Endothelial cell of umbilical vein (primary cell): ENCODE measurements at regions not wholly inside any gene's neighbourhood (a gene's known extent, or its start where the extent isn't known, plus 50 kb on each side); places are given as distances from the start of the nearest gene placed in this dataset.

Experiments
- BruUV-seq: library from RNA; stranded (reverse); fragments of 400-500 nt; replicated peaks from 2 replicates; lab custom pipeline; 2021; lab: Mats Ljungman, UMichigan
- CTCF ChIA-PET: fragments of 300-600, 350-600 bp; sonication (Branson Sonifier 250); formaldehyde crosslinking; loops from one replicate; lab custom pipeline; 2021; ENCODE audit warnings: antibody characterized with exemption, inconsistent platforms; lab: Charles Lee
- POLR2A ChIA-PET: fragments of 300-600, 350-600 bp; sonication (Branson Sonifier 250); formaldehyde crosslinking; loops from one replicate; lab custom pipeline; 2021; ENCODE audit warnings: antibody characterized with exemption, inconsistent platforms; lab: Charles Lee
- DNase-seq: peaks from one replicate; pipeline ENCODE4 v3.0.0-alpha.2; 2011; ENCODE audit warnings: low read depth, low spot score
- FAIRE-seq: peaks from 2 replicates; lab custom pipeline; 2011; peaks lifted over from hg19 to GRCh38; lab: Jason Lieb, UNC
- H2AFZ ChIP-seq: 2 replicates; pipeline ENCODE4 v1.6.0; 2012; ENCODE audit warnings: low read depth, low read length, control low read depth, inconsistent platforms
- H3K27ac ChIP-seq: 2 replicates; pipeline ENCODE4 v1.5.1; 2011; ENCODE audit warnings: low read depth, mild to moderate bottlenecking, control low read depth, low read length, moderate library complexity; ENCODE audit not compliant: insufficient read depth
- H3K27me3 ChIP-seq, 2 experiments: 2 replicates each; pipeline versions ENCODE4 v1.6.0 to v1.6.1; 2011; ENCODE audit warnings: low read length in 2 of 2, mixed read lengths in 1 of 2; ENCODE audit not compliant: control insufficient read depth in 2 of 2, insufficient read depth in 2 of 2
- H3K36me3 ChIP-seq, 2 experiments: 2 replicates in 1 of 2; 3 replicates in 1 of 2; pipeline ENCODE4 v1.5.1; 2011; ENCODE audit warnings: low read length in 2 of 2, mild to moderate bottlenecking in 1 of 2, moderate library complexity in 1 of 2; ENCODE audit not compliant: control insufficient read depth in 2 of 2, insufficient read depth in 2 of 2; ENCODE audit errors: extremely low read depth in 1 of 2
- H3K4me1 ChIP-seq: 3 replicates; pipeline ENCODE4 v1.5.1; 2011; ENCODE audit warnings: mild to moderate bottlenecking, low read length; ENCODE audit not compliant: control insufficient read depth, insufficient read depth; ENCODE audit errors: extremely low read depth
- H3K4me2 ChIP-seq: 2 replicates; pipeline ENCODE4 v1.6.1; 2011; ENCODE audit warnings: low read length, control low read depth, mixed read lengths; ENCODE audit not compliant: insufficient read depth
- H3K4me3 ChIP-seq, 3 experiments: fragments of 200-600 bp in 1 of 3; sonication (generic), shearing (Covaris generic) in 1 of 3; replicated peaks in 1 of 3; 2 replicates each; pipeline ENCODE4 v1.5.1; 2011 to 2016; ENCODE audit warnings: control low read depth in 3 of 3, low read length in 3 of 3, mild to moderate bottlenecking in 2 of 3, inconsistent platforms in 1 of 3, low read depth in 1 of 3, moderate library complexity in 1 of 3; ENCODE audit not compliant: insufficient read depth in 1 of 3
- H3K79me2 ChIP-seq: 2 replicates; pipeline ENCODE4 v1.6.0; 2012; ENCODE audit warnings: low read length, inconsistent platforms; ENCODE audit not compliant: control insufficient read depth, insufficient read depth
- H3K9ac ChIP-seq: replicated peaks from 2 replicates; pipeline ENCODE3; 2011; ENCODE audit warnings: low read length, control low read depth; ENCODE audit not compliant: insufficient read depth; ENCODE audit errors: extremely low read depth
- H3K9me1 ChIP-seq: replicated peaks from 3 replicates; pipeline ENCODE4 v1.6.0; 2011; ENCODE audit warnings: mild to moderate bottlenecking, low read length; ENCODE audit not compliant: control insufficient read depth, insufficient read depth; ENCODE audit errors: extremely low read depth
- H3K9me3 ChIP-seq: replicated peaks from 2 replicates; pipeline ENCODE4 v1.5.1; 2012; ENCODE audit warnings: low read length, inconsistent platforms; ENCODE audit not compliant: control insufficient read depth, insufficient read depth
- H4K20me1 ChIP-seq: replicated peaks from 2 replicates; pipeline ENCODE3; 2011; ENCODE audit warnings: mild to moderate bottlenecking, low read length; ENCODE audit not compliant: control insufficient read depth, insufficient read depth; ENCODE audit errors: extremely low read depth
- EZH2 ChIP-seq: IDR thresholded peaks from 2 replicates; pipeline ENCODE4 v1.6.1; 2012; ENCODE audit warnings: borderline replicate concordance, low read depth, mild to moderate bottlenecking, moderate library complexity, low read length, inconsistent platforms; ENCODE audit not compliant: severe bottlenecking
- FOS ChIP-seq: IDR thresholded peaks from 2 replicates; pipeline ENCODE4 v1.6.1; 2011; ENCODE audit warnings: mild to moderate bottlenecking, low read length, moderate library complexity, borderline replicate concordance; ENCODE audit not compliant: insufficient read depth
- GATA2 ChIP-seq: IDR thresholded peaks from 2 replicates; pipeline ENCODE4 v1.7.0; 2011; ENCODE audit warnings: low read depth, mild to moderate bottlenecking, moderate library complexity, mixed read lengths, low read length; ENCODE audit not compliant: insufficient read length, insufficient read depth
- JUN ChIP-seq: IDR thresholded peaks from 2 replicates; pipeline ENCODE4 v1.6.1; 2011; ENCODE audit warnings: borderline replicate concordance, low read depth; ENCODE audit not compliant: insufficient read length, insufficient read depth
- MYC ChIP-seq: IDR thresholded peaks from one replicate; pipeline ENCODE4 v1.6.1; 2011; ENCODE audit warnings: mild to moderate bottlenecking, low read depth, low read length
- POLR2A ChIP-seq: IDR thresholded peaks from 2 replicates; pipeline ENCODE4 v1.6.1; 2012; ENCODE audit warnings: low read depth, mild to moderate bottlenecking, control low read depth, low read length
- POLR2AphosphoS5 ChIP-seq: IDR thresholded peaks from 2 replicates; pipeline ENCODE4 v1.6.1; 2012; ENCODE audit warnings: low read depth, mild to moderate bottlenecking, control low read depth, low read length, moderate library complexity; ENCODE audit not compliant: insufficient read depth
- dilution Hi-C: fragments of 300-500 bp; cut with MboI; formaldehyde crosslinking; loops from one replicate; pipeline ENCODE4 v1.15.0; 2019; ENCODE audit warnings: low sequenced_read_pairs; ENCODE audit not compliant: extremely low pct_ligation_motif_present
- intact Hi-C: fragments of 100-400 bp; cut with micrococcal nuclease; formaldehyde crosslinking; loops from one replicate; pipeline ENCODE4 v1.10.0; 2022
- TF ChIP-seq, protein P1 (sequence below): IDR thresholded peaks from 2 replicates; pipeline ENCODE4 v1.6.1; 2011; ENCODE audit not compliant: insufficient read depth, insufficient read length
- TF ChIP-seq, protein P2 (sequence below), 2 donors: IDR thresholded peaks; 1 replicate in 1 of 2; 2 replicates in 1 of 2; pipeline ENCODE4 v1.5.1; 2011; ENCODE audit warnings: low read length in 2 of 2, mild to moderate bottlenecking in 2 of 2, moderate library complexity in 2 of 2, control low read depth in 1 of 2, inconsistent platforms in 1 of 2, low read depth in 1 of 2; ENCODE audit not compliant: insufficient read depth in 1 of 2; ENCODE audit errors: extremely low read depth in 1 of 2

DNA sequence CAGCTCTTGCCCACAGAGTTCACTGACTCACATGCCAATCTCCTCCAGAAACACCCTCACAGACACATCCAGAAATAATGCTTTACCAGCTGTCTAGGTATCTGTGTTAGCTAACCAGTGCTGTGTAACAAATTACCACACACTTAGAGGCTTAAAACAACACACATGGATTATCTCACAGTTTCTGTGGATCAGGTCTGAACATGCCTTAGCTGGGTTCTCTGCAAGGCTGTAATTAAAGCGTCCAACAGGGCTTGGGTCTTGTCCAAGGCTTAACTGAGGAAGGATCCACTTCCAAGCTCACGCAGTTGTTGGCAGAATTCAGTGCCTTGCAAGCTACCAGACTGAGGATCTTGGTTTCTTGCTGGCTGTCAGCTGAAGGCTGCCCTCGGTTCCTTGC is 92.5 kb upstream of the RGS4 start:
- Histone ChIP-seq H3K27me3 (no peaks in the 10 kb centered on the region), H2AFZ (no peak overlapping the region), H3K27ac (no peak overlapping the region), H3K79me2 (no peaks in the 10 kb centered on the region), H4K20me1 (no peaks in the 10 kb centered on the region), H3K9me3 (no peaks in the 10 kb centered on the region), H3K36me3 (no peaks in the 10 kb centered on the region), H3K9ac (no peak overlapping the region), H3K4me2 (no peak overlapping the region), H3K9me1 (no peaks in the 10 kb centered on the region), H3K4me1 (peaks cover 12% of the 10 kb centered on the region), H3K4me3 (no peak overlapping the region)
- DNase-seq, result no peak
- no TSS peak for BruUV-seq
- POLR2A ChIA-PET, result no interaction called here
- CTCF ChIA-PET, result interaction anchor here (1.4 kb wide), 1 partner anchor 8 kb away, joined by 3 read pairs; no protein-coding TSS in a partner anchor
- dilution Hi-C loops (no loop called here), intact Hi-C loops (no loop called here)
- FAIRE-seq, result no peak
- TF ChIP-seq FOS, result no peak
- TF ChIP-seq EZH2, result no peak
- TF ChIP-seq GATA2, result no peak
- no peak for TF ChIP-seq POLR2AphosphoS5
- no peak for TF ChIP-seq JUN

DNA sequence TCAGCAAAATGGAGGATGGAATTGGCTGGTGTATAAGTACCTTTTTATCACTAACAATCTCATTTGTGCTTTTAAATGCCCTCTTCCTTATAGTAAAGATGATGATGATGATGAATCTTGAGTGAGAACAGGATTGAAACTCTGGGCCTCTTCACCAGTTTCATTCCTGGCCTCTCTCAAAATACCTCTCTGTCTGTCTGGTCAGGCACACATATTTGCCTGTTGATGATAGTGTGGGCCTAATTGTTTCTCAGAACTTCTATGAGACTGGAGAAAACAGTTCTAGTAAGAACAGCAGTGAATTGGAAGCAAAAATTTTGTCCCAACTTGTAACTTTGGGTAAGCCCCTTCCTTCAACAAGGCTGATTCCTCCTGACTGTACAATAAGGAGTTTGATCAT is 94.4 kb upstream of the RGS4 start:
- Histone ChIP-seq H3K36me3 (no peaks in the 10 kb centered on the region), H3K4me2 (no peak overlapping the region), H3K9me1 (no peaks in the 10 kb centered on the region), H4K20me1 (no peaks in the 10 kb centered on the region), H3K27me3 (no peaks in the 10 kb centered on the region), H3K27ac (no peak overlapping the region), H3K79me2 (no peaks in the 10 kb centered on the region), H3K4me1 (peaks cover 12% of the 10 kb centered on the region), H2AFZ (no peak overlapping the region), H3K9ac (no peak overlapping the region), H3K9me3 (no peaks in the 10 kb centered on the region), H3K4me3 (no peak overlapping the region)
- TF ChIP-seq MYC (no peak), POLR2A (no peak), FOS (no peak), JUN (no peak), POLR2AphosphoS5 (no peak), GATA2 (no peak), EZH2 (no peak)
- TF ChIP-seq, protein P1, sequence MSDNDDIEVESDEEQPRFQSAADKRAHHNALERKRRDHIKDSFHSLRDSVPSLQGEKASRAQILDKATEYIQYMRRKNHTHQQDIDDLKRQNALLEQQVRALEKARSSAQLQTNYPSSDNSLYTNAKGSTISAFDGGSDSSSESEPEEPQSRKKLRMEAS, result no peak
- TF ChIP-seq, protein P2, sequence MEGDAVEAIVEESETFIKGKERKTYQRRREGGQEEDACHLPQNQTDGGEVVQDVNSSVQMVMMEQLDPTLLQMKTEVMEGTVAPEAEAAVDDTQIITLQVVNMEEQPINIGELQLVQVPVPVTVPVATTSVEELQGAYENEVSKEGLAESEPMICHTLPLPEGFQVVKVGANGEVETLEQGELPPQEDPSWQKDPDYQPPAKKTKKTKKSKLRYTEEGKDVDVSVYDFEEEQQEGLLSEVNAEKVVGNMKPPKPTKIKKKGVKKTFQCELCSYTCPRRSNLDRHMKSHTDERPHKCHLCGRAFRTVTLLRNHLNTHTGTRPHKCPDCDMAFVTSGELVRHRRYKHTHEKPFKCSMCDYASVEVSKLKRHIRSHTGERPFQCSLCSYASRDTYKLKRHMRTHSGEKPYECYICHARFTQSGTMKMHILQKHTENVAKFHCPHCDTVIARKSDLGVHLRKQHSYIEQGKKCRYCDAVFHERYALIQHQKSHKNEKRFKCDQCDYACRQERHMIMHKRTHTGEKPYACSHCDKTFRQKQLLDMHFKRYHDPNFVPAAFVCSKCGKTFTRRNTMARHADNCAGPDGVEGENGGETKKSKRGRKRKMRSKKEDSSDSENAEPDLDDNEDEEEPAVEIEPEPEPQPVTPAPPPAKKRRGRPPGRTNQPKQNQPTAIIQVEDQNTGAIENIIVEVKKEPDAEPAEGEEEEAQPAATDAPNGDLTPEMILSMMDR (IDR thresholded peaks at IDR 0.05; ENCODE audit: extremely low read depth in 1 of 2, insufficient read depth in 1 of 2, low read depth in 1 of 2, low read length in 2 of 2), result no peak
- dilution Hi-C loops (no loop called here), intact Hi-C loops (loop anchor here (5.0 kb wide), 1 partner anchor 197 kb away; no protein-coding TSS in a partner anchor)
- no TSS peak for BruUV-seq
- ChIA-PET CTCF (interaction anchor here (1.5 to 2.0 kb wide), 3 partner anchors 33 to 121 kb away, joined by 4 to 6 read pairs (median 4); no protein-coding TSS in a partner anchor), POLR2A (no interaction called here)
- FAIRE-seq, result no peak
- no peak for DNase-seq
